Colonic mucosa (tissue), 4 donors: ENCODE measurements at regions not wholly inside any gene's neighbourhood (a gene's known extent, or its start where the extent isn't known, plus 50 kb on each side); places are given as distances from the start of the nearest gene placed in this dataset.

Source experiments
- DNase-seq: peaks from one replicate; pipeline ENCODE4 v3.0.0-alpha.2; 2020
- H3K27ac ChIP-seq: fragments of 200-600 bp; one replicate; pipeline ENCODE4 v1.8.0; 2021
- H3K27me3 ChIP-seq: fragments of 200-600 bp; one replicate; pipeline ENCODE4 v1.8.0; 2021
- H3K36me3 ChIP-seq: fragments of 200-600 bp; one replicate; pipeline ENCODE4 v1.8.0; 2021
- H3K4me1 ChIP-seq: fragments of 200-600 bp; one replicate; pipeline ENCODE4 v1.8.0; 2021; ENCODE audit warnings: mild to moderate bottlenecking
- H3K4me3 ChIP-seq: fragments of 200-600 bp; one replicate; pipeline ENCODE4 v1.8.0; 2021
- H3K9ac ChIP-seq, 2 donors: one replicate each; pipeline ENCODE4 v1.7.0; 2013; ENCODE audit warnings: control low read depth in 2 of 2, low read depth in 2 of 2, low read length in 2 of 2
- H3K9me3 ChIP-seq: fragments of 200-600 bp; one replicate; pipeline ENCODE4 v1.8.0; 2021
- CTCF ChIP-seq: fragments of 200-600 bp; IDR thresholded peaks from one replicate; pipeline ENCODE4 v1.8.0; 2022; ENCODE audit warnings: antibody characterized with exemption, mild to moderate bottlenecking
- intact Hi-C: fragments of 100-400 bp; cut with DNase I; formaldehyde crosslinking; loops from one replicate; pipeline ENCODE4 v1.14.1; 2022
- donor health status: healthy.
- donor health status: DM: no; HTN: no; CAD: no.
- donor health status: DM: no; HTN: no; CAD: no.

- intact Hi-C loops = no loop called here
- no peaks in the 10 kb centered on the region for H3K4me1 ChIP-seq
- no peaks in the 10 kb centered on the region for H3K27me3 ChIP-seq
- H3K9ac ChIP-seq = no peak overlapping the region
- DNase-seq = no peak
- no peaks in the 10 kb centered on the region for H3K36me3 ChIP-seq
- no peaks in the 10 kb centered on the region for H3K9me3 ChIP-seq
- TF ChIP-seq CTCF = no peak
- no peak overlapping the region for H3K4me3 ChIP-seq
- H3K27ac ChIP-seq = no peak overlapping the region
Measured at GRCh38 chr15:70383856-70384255, 286.1 kb upstream of the TLE3 start.

GRCh38 chr15:70382762-70383458, 285.2 kb upstream of the TLE3 start:
- Histone ChIP-seq H3K27ac (no peak overlapping the region), H3K27me3 (no peaks in the 10 kb centered on the region), H3K36me3 (no peaks in the 10 kb centered on the region), H3K4me3 (no peak overlapping the region), H3K4me1 (no peaks in the 10 kb centered on the region), H3K9me3 (no peaks in the 10 kb centered on the region), H3K9ac (no peak overlapping the region)
- TF ChIP-seq CTCF = no peak
- intact Hi-C loops = no loop called here
- no peak for DNase-seq

GRCh38 chr15:70382009-70382749, 284.5 kb upstream of the TLE3 start:
- H3K27me3 ChIP-seq = no peaks in the 10 kb centered on the region
- no peak for DNase-seq
- H3K27ac ChIP-seq = no peak overlapping the region
- H3K4me1 ChIP-seq = no peaks in the 10 kb centered on the region
- H3K9me3 ChIP-seq = no peaks in the 10 kb centered on the region
- intact Hi-C loops = no loop called here
- no peak overlapping the region for H3K9ac ChIP-seq
- no peak overlapping the region for H3K4me3 ChIP-seq
- no peak for TF ChIP-seq CTCF
- H3K36me3 ChIP-seq = no peaks in the 10 kb centered on the region

- Histone ChIP-seq H3K27me3 (no peaks in the 10 kb centered on the region), H3K36me3 (no peaks in the 10 kb centered on the region), H3K9ac (no peak overlapping the region), H3K4me3 (no peak overlapping the region), H3K9me3 (no peaks in the 10 kb centered on the region), H3K27ac (no peak overlapping the region), H3K4me1 (no peaks in the 10 kb centered on the region)
- intact Hi-C loops = no loop called here
- DNase-seq = no peak
- no peak for TF ChIP-seq CTCF
Measured at GRCh38 chr15:70379938-70380883, 282.5 kb upstream of the TLE3 start.

- no peak for DNase-seq
- TF ChIP-seq CTCF = no peak
- no peaks in the 10 kb centered on the region for H3K4me1 ChIP-seq
Measured at GRCh38 chr15:70379134-70379533, 281.4 kb upstream of the TLE3 start.

More at GRCh38 chr15:70379134-70379533, 281.4 kb upstream of the TLE3 start:
- no peak overlapping the region for H3K4me3 ChIP-seq
- no peaks in the 10 kb centered on the region for H3K9me3 ChIP-seq
- no peak overlapping the region for H3K27ac ChIP-seq
- H3K36me3 ChIP-seq = no peaks in the 10 kb centered on the region
- no peak overlapping the region for H3K9ac ChIP-seq
- intact Hi-C loops = no loop called here
- H3K27me3 ChIP-seq = no peaks in the 10 kb centered on the region
